Amygdala (tissue), 56 donors: ENCODE measurements at regions not wholly inside any gene's neighbourhood (a gene's known extent, or its start where the extent isn't known, plus 50 kb on each side); places are given as distances from the start of the nearest gene placed in this dataset.

Experiments used
- DNase-seq, 56 donors: peaks; one replicate each; lab custom pipeline; 2025; lab: John Stamatoyannopoulos, UW

DNA sequence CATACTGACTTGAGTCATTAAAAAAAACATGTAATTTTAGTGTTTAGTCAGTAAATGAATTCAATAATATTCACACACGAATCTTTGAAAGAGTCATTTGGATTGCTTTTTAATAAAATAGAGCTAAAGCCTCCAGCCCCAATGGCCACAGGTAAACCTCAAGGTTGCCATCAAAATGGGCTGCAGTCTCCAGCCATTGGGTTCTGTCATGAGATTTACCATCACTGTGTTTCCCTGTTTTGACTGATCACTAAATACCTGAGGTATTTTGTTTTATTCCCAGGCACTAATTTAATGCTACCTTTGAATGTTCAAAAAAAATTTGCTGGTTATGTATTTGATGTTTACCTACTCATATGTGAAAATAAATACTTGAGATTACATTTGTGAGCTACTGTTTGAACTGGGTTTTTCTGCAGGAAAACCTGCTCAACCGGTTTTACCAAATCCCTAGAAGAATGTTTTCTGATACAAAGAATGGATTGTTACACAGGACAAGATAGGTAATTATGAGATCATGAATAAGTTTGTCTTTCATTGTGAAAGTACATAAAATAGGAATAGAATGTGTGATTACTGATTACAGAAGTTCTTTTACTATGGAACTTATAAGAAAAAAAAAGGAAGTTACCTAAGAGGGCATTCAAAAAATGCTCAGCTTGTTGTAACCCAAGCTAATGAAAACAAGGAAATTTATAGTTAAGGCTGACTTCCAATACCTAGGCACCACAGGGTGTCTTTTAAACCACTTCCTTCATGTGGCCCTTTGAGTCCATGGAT lies 391.3 kb downstream of the EFNB2 start:
- DNase-seq, result no peak

DNA sequence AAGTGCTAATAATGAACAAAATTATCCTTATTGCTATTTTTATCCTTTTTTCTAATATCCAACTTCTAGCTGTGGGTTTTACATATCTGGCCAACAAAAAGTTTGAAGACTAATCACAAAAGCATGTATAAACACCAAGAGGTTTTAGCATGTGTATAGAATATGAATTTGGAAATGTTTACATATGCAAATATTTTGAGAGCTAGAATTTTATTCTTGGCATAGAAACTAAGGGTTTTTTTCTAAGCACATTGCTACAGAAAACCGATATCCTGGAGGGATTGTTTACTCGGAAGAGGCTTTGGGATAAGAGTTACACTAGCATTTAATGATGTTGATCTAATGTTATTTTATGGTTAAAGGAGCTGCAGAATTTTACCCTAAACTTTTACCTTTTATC lies 392.1 kb downstream of the EFNB2 start:
- DNase-seq, result no peak

DNA sequence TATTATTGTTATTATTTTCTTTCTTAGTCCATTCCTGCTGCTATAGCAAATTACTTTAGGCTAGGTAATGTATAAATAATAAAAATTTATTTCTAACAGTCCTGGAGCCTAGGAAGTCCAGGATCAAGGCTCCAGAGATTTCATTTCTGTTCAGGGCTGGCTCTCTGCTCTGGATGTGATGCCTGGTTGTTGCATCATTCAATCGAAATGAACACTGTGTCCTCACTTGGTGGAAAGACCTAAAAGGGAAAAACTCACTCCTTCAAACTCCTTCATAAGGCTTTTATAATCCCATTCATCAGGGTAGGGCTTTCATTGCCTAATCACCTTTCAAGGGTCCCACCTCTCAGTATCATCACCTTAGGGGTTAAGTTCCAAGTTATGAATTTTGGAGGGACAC lies 395.0 kb downstream of the EFNB2 start:
- DNase-seq, result no peak

DNA sequence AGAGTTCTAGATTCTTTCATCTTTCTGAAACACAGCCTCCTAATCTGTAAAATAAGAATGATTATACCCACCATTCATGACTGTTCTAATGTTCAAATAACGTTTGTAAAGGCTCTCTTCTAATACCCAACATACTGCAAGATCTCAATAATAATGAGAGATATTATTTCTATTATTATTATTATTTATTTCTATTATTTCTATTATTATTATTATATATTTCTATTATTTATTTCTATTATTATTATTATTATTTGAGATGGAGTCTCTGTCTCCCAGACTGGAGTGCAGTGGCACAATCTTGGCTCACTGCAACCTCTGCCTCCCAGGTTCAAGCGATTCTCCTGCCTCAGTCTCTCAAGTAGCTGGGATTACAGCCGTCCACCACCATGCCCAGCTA lies 395.5 kb downstream of the EFNB2 start:
- DNase-seq, result no peak

DNA sequence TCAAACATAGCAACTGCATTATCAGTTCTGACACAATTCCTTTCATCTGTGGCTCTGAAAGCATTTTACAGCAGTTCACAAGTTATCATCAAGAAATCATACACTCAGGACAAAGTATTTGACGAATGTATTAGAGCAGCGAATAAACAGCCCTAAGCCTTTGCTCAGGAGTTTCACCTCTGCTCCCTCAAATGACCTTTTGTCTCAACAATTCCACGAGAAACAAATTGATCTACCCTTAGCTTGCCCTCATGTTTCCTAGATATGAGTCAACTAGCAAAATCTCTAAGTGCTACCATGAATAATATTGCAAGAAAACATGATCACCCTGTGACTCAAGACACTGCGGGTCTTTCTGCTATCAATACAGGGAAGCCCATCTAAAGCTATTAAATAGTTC lies 396.1 kb downstream of the EFNB2 start:
- no peak for DNase-seq

DNA sequence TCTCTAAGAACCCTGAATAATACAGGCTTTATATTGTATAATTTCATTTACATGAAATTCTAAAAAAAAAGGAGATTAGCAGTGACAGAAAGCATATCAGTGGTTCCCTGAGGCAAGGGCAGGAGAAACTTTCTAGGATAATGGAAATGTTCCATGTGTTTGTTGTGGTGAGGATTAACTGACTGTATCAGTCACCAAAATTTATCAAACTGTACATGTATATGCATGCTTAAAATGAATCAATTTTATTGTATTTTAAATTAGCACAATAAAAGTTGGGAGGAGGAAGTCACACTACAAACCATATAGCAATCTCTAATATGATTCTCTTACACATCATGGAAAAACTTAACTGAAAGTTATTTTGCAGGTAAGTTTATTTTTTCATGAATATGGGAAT lies 396.8 kb downstream of the EFNB2 start:
- DNase-seq, result no peak

DNA sequence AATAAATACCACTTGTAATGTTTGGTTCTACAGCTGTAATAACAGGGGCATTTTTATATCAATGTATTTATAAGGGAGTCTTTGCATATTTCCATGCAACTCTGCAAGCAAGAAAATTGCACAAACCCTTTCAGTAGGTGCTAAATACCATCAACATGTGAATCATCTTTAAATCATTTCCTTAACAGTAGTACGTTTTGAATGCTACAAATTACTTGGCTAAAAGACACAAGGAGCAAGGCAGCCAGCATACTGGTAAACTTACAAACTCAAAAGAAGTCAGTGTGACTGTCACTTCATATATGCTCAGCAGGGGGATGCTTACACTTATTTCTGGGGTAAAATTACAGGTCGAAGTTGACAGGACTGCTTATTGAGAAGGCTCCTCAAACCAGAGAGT lies 402.4 kb downstream of the EFNB2 start:
- DNase-seq, result no peak

DNA sequence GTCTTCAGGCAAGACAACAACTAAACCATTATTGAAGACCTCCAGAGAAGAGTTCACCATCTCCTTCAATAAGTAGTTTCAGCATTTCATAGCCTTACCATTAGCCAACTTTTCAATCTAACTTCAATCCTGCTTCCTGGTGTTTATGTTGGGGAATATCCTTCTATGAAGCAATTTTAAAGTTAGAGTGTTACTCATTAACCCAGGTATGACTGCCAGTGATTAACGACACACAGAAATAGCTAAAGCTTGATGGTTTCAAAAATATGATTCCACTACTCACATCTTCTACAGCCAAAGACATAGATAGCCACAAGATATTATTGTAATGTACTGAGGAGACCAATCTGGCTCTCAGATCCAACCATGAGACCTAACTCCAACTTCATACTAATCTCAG lies 403.2 kb downstream of the EFNB2 start:
- DNase-seq, result no peak

DNA sequence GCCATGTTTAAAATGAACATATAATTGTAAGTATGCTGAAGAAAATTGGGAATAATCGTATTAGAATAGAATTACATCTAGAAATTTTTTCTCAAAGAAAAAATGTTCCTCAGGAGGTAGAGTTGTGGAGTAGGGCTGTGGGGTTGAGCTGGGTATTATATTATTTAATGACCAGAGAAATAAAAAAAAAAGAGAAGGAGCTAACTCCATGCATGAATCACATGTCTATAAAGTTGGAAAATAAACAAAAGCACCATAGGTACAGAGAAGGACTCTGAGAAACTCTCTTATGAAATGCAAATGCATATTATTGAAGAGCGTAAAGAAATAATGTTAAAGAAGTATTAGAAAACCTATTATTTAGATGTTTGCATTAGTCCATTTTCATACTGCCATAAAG lies 405.5 kb downstream of the EFNB2 start:
- no peak for DNase-seq

DNA sequence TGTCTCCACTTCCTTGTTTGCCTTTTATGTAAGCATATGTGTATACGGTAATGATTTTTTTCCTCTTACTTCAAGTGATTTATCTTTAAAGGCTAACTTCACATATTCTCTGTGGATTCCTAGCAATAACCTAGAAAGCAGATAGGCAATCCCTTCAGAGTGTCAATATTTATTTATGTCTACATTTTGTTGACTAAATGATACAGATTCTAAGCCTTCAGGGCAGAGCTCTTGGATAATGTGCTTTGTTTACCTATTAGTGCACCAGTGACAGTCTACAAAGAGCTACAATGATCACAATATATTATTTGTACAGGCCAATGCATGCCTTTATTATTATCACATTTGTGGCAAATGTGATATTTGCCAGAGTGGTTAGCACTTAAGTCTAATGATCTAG lies 406.2 kb downstream of the EFNB2 start:
- DNase-seq, result no peak

DNA sequence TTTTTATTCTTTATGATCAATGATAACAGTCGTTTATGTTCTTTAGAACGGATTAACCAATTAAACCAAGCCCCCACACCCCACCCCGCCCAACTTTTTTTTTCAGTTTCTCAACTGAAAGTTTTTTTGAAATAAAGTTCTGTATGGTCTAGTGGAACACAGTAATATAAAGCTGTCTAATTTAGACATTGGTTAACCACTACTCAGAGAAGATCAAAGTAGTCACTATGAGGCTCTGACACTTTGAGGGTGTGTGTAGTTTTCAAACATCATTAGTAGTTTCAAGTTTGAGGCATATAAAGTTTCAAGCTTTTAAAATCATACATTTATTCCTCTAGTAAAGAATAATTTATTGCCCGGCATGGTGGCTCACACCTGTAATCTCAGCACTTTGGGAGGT lies 413.2 kb downstream of the EFNB2 start:
- DNase-seq, result no peak

DNA sequence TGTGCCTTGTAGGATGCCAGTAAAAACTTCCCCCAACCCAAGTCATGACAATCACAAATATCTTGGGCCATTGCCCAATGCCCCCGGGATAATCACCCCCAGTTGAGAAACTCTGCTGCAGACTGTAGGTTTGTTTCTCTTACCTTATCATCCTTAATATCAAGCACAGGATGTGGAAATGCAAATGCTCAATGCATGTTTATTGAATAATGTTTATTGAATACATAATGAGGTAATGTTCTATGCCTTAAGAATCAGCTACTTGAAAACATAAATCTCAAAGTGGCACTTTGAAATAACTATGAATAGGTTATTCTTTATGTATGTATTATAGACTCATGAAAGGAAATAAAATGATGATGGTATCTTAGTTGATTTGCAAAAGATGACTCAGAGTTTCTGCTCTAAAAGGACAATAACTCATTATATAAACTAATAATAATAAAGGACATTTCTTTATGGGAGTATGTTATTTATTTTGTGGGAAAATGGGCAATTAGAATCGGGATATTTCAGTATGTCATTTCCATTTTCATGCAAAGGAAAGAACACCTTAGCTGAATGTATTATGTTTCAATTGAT lies 414.2 kb downstream of the EFNB2 start:
- DNase-seq, result no peak

DNA sequence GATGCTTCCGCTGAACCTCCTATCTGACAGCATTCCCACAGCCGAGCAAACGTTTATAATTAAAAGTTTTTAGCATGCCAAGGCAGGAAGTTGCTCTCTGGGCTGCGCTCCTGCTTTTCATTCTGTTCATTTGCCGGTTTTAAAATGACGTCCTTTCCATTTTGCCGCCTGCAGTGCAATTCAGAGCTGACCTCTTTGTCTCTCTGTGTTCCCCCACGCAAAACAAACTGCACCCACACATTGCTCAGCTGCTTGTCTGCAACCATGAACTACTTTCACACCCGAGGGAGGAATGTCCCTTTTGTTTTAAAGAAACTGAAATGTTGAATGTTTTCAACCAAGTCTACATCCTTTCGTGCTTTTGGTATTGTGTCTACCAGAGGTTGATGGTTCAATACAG lies 416.5 kb downstream of the EFNB2 start:
- peak in 10 of 56 donors; percentile 4 to 42 (median 8) for DNase-seq

DNA sequence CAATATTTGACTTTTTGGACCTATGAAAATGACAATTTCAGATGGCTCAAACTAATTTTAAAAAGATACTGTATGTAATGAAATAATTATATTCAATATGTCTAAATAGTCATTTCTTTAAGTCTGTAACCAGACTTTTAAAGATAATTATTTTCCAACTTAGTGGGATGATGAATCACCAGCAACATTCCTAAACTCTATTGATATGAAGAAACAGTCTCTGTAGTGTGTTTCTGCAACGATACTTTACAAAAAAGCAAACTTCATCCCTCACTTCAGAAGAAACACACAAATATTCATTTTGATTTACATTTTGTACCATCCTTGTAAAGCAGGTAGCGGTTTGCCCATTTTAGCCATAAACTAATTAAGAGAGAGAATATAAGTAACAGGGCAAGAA lies 417.4 kb downstream of the EFNB2 start:
- no peak for DNase-seq

DNA sequence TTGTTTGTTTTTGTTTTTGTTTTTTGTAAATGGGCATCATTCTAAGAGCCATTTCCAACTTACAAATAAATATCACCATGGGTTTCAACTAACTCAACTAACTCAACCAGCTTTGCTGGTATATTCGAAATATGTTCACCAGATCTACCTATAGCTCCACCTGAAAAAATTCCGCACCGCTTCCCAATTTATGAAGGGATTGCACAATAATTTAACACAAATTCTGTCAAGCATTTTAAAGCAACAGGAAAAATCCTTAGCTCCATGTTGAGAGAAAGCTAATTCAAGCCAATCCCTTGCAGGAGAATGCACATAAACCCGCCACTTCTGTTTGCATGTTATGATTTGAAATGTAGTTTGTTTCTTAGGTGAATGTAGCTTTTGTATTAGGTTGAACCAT lies 417.8 kb downstream of the EFNB2 start:
- DNase-seq, result no peak

DNA sequence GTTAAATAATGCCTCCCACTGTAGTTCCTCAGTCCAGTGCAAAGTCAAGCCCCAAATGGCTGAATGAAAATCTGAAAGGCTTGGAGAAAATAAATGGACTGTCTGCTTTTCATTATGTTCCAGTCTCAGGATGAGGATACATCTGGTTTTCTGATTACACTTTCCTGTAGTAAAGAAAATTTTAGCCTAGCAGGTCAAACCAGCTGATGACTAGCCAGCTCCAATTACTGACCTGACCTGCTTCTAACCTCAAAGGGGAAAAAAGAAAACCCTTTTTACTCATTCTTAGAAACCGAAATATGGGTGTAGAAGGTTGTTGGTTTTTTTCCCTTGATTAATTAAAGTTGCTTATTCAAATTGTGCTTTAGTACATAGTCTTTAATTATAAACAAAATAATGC lies 418.4 kb downstream of the EFNB2 start:
- DNase-seq, result no peak

DNA sequence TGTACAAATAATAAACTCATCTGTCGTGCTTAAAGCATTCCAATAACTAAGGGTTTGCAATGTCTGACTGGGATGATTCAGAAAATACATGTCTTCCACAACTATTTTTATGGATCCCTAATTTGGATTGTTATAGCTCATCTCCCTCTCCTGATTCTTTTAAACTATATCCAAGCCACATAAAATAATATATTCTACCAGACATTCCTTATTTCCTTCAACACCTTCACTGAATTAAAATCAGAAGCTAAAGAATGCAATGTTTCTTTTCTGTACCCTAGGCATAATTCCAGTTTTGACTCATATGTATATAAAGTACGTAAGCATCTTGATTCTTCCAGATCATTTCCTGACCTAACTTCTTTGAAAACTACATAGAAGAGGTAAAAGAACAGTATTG lies 420.4 kb downstream of the EFNB2 start:
- DNase-seq, result no peak

DNA sequence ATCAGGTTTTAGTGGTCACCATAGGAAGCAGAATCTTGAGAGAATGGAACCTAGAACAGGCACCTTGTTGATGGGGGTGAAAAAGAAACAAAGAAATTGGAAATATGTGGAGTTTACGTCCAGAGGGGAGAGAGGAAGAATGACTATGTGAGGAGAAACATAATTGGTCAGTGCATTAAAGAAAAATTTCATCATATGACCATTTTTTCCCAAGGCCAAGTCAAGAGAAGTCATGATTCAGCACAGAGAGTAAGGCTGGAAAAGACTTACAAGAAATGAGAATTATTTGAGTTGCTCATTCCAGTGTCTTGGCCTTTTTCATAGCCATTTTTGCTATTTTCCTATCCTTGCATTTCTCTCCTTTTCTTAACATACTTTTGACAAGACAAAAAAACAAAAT lies 421.7 kb downstream of the EFNB2 start:
- no peak for DNase-seq

DNA sequence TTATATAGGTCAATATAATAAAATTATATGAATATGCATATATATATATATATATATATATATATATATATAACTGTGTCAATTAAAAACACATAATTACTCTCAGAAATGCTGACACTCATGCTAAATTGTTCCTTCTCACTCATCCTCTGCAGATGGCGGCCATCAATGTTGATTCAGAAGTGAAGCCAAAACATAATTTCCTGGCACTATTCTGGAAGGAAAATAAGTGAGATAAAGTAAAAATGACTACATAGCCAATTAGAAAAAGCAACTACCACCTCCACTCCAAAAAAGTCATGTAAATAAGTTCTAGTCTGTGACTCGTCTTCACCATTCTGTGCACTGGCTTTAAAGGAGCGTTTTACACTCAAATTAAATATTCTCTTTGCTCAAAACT lies 423.3 kb downstream of the EFNB2 start:
- DNase-seq, result no peak

DNA sequence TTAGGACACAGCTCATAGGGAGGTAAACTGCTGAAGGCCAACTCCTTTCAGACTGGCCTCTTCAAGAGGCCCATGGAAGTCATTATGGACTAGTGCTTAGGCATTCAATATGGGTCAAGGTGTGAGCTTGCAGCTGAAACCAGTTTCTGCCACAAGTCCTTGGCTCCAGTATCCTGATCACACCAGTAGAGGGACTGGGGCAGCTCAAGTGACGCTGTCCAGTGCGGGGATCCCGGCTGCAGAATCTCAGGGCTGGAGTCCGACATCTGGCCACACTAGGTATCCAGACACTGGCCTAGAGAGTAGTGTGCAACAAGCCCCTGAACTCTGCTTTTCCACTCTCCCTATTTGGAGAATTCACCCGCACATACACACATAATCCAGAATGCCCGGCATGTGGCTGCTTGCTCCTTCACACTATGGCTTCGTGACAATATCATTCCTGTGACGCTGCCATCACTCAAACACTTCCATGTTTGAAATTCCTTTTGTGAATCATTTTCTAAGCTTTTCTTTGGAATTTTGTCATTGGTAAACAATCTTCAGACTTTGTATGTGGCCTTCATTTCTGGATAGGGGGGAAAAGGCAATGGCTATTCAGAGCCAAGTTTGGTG lies 425.1 kb downstream of the EFNB2 start:
- no peak for DNase-seq

DNA sequence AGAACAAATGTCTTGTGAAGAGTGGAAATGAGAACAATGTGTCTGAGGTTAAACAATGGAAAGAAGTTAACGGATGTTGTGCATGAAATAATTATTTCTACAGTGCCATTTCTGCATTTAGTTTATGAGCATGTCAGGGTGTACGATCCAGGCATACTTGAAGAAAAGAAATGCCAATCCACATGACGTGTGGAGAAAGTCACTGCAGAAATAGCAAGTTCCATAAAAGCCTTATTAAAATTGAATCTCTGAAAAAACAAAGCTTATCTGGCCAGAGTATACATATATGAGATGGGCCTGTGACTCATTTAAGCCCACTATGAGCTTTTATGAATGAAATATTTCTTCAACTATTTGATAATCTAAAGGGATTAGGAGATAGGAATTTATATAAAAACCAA lies 426.1 kb downstream of the EFNB2 start:
- no peak for DNase-seq

DNA sequence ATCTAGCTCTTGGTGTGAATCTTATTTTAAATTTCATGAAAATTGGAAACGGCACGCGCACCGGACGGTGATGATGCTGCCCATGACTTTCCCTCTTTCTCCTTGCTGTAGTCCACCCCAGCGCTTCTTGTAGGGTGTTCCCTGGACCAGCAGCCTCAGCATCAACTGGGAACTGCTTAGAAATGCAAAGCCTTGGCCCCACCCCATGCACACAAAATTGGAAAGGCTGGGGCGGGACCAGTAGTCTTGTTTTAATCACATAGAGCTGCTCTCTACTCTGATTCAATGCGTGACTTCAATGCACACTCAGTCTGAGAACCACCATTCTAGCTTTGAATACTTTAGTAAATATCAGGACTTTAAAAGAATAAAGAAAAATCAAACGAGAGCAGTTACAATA lies 427.1 kb downstream of the EFNB2 start:
- no peak for DNase-seq
